Stimulated activated naive CD4-positive, alpha-beta T cell (primary cell): ENCODE measurements at regions not wholly inside any gene's neighbourhood (a gene's known extent, or its start where the extent isn't known, plus 50 kb on each side); places are given as distances from the start of the nearest gene placed in this dataset.
"Not testable (repeated sequence)": the region's sequence is repeated elsewhere in the genome, so short reads cannot be mapped to it uniquely, and the experiment has no call there.

Experiments used
- DNase-seq, 6 experiments: peaks; one replicate each; lab custom pipeline; 2025; lab: John Stamatoyannopoulos, UW

GRCh38 chr5:56659971-56660370 is 155.4 kb upstream of the MAP3K1 start:
- DNase-seq = no peak

- DNase-seq = no peak
These were observed 156.4 kb upstream of the MAP3K1 start for GRCh38 chr5:56658972-56659371.

- DNase-seq = no peak
These were observed 158.3 kb upstream of the MAP3K1 start for GRCh38 chr5:56656846-56657726.

GRCh38 chr5:56651893-56652292 is 163.5 kb upstream of the MAP3K1 start:
- no peak for DNase-seq

GRCh38 chr5:56650386-56650785 is 165.0 kb upstream of the MAP3K1 start:
- no peak for DNase-seq

GRCh38 chr5:56649569-56649968 is 165.8 kb upstream of the MAP3K1 start:
- no peak for DNase-seq

GRCh38 chr5:56648460-56649034 is 166.8 kb upstream of the MAP3K1 start:
- DNase-seq = no peak

GRCh38 chr5:56647099-56647850 is 168.1 kb upstream of the MAP3K1 start:
- DNase-seq = peak in 1 of 6 experiments; percentile 4

- no peak for DNase-seq
These were observed 173.6 kb upstream of the MAP3K1 start for GRCh38 chr5:56641635-56642260.

GRCh38 chr5:56640763-56641406 is 174.5 kb upstream of the MAP3K1 start:
- DNase-seq = no peak

GRCh38 chr5:56639476-56639875 is 175.9 kb upstream of the MAP3K1 start:
- DNase-seq = no peak

GRCh38 chr5:56638768-56639238 is 176.5 kb upstream of the MAP3K1 start:
- DNase-seq = peak in 2 of 6 experiments; percentile 27 to 68

- no peak for DNase-seq
These were observed 177.2 kb upstream of the MAP3K1 start for GRCh38 chr5:56638061-56638621.

GRCh38 chr5:56637321-56637920 is 177.9 kb upstream of the MAP3K1 start:
- no peak for DNase-seq

- no peak for DNase-seq
These were observed 181.4 kb upstream of the MAP3K1 start for GRCh38 chr5:56633950-56634349.

GRCh38 chr5:56632939-56633338 is 182.4 kb upstream of the MAP3K1 start:
- DNase-seq = no peak

- no peak for DNase-seq
These were observed 183.2 kb upstream of the MAP3K1 start for GRCh38 chr5:56632199-56632598.

- DNase-seq = no peak
These were observed 183.6 kb upstream of the MAP3K1 start for GRCh38 chr5:56631719-56632118.

- DNase-seq = not testable (repeated sequence)
These were observed 186.7 kb upstream of the MAP3K1 start for GRCh38 chr5:56628616-56629015.

GRCh38 chr5:56625541-56625940 is 189.8 kb upstream of the MAP3K1 start:
- no peak for DNase-seq

GRCh38 chr5:56624751-56625150 is 190.6 kb upstream of the MAP3K1 start:
- DNase-seq = no peak
